ENCODE measurements at regions not wholly inside any gene's neighbourhood (a gene's known extent, or its start where the extent isn't known, plus 50 kb on each side); places are given as distances from the start of the nearest gene placed in this dataset.

DNA sequence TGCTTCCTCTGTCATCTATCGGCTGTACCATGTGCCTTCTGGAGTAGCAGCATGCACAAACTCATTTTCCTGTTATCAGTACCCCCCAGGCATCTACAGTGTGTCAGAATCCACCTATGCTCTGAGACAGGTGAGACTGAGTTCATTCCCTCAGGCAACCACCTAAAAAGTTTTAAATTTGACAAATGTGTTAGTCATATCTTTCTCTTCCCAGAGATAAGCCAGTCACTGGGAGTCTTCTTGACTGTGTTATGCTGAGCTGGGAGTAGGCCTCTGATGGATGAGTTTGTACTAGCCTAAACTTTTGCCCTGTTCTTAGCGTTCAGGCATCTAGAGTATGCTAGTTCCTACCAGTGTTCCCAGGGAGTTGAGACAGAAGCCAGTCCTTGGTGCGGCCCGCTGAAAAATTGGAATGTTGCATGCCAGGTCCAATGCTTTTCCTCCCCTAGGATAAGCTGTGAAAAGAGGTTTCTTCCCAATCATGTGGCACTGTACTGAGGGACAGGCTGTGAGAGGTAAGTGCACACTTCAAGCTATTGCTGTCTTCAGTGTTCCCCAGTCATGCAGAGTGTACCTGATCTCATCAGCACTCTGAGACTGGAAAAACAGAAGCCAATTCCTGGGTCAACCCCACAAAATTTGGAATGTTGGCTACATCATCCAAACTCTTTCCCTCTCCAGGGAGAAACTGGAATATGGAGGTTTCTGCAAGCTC lies 1202.3 kb downstream of the NCAM2 start:
- Histone ChIP-seq H3K27ac (ENCODE audit: low read depth in 1 of 2, low read length in 1 of 2) (no peak overlapping the region), H3K4me1 (ENCODE audit: control insufficient read depth in 5 of 5, insufficient read depth in 5 of 5, low read length in 5 of 5) (no peaks in the 10 kb centered on the region), H3K9ac (ENCODE audit: insufficient read depth in 1 of 2, low read length in 2 of 2) (no peak overlapping the region), H3K36me3 (ENCODE audit: control insufficient read depth in 4 of 4, insufficient read depth in 4 of 4, low read length in 4 of 4) (no peaks in the 10 kb centered on the region), H3K9me3 (ENCODE audit: control insufficient read depth in 4 of 4, insufficient read depth in 3 of 4, low read length in 3 of 4) (no peaks in the 10 kb centered on the region), H3K4me3 (no peak overlapping the region), H3K27me3 (ENCODE audit: control insufficient read depth in 3 of 3, insufficient read depth in 3 of 3, low read length in 2 of 3) (no peaks in the 10 kb centered on the region)
- no peak for TF ChIP-seq CTCF (IDR thresholded peaks at IDR 0.05; ENCODE audit: control extremely low read depth, extremely low read depth)
- 81 to 90% methylated on average over 4 of the region's 4 CpGs for WGBS, 2 donors
- ATAC-seq (ENCODE audit: insufficient read depth, low FRiP score) (no peak), DNase-seq (peak in 1 of 3 donors; percentile 2)

- DNase-seq (peak in 1 of 3 donors; percentile 1), ATAC-seq (ENCODE audit: insufficient read depth, low FRiP score) (no peak)
- no peak for TF ChIP-seq CTCF (IDR thresholded peaks at IDR 0.05; ENCODE audit: control extremely low read depth, extremely low read depth)
- WGBS, 2 donors: 73 to 77% methylated on average over 4 of the region's 4 CpGs
- no peak overlapping the region for H3K4me3 ChIP-seq
- no peak overlapping the region for H3K9ac ChIP-seq (ENCODE audit: insufficient read depth in 1 of 2, low read length in 2 of 2)
- H3K9me3 ChIP-seq (ENCODE audit: control insufficient read depth in 4 of 4, insufficient read depth in 3 of 4, low read length in 3 of 4): no peaks in the 10 kb centered on the region
- H3K27me3 ChIP-seq (ENCODE audit: control insufficient read depth in 3 of 3, insufficient read depth in 3 of 3, low read length in 2 of 3): no peaks in the 10 kb centered on the region
- no peak overlapping the region for H3K27ac ChIP-seq (ENCODE audit: low read depth in 1 of 2, low read length in 1 of 2)
- H3K36me3 ChIP-seq (ENCODE audit: control insufficient read depth in 4 of 4, insufficient read depth in 4 of 4, low read length in 4 of 4): no peaks in the 10 kb centered on the region
- H3K4me1 ChIP-seq (ENCODE audit: control insufficient read depth in 5 of 5, insufficient read depth in 5 of 5, low read length in 5 of 5): no peaks in the 10 kb centered on the region
Measured at GRCh38 chr21:22201126-22201525, 1202.9 kb downstream of the NCAM2 start.

- Histone ChIP-seq H3K27me3 (ENCODE audit: control insufficient read depth in 3 of 3, insufficient read depth in 3 of 3, low read length in 2 of 3) (no peaks in the 10 kb centered on the region), H3K36me3 (ENCODE audit: control insufficient read depth in 4 of 4, insufficient read depth in 4 of 4, low read length in 4 of 4) (no peaks in the 10 kb centered on the region), H3K9ac (ENCODE audit: insufficient read depth in 1 of 2, low read length in 2 of 2) (no peak overlapping the region), H3K9me3 (ENCODE audit: control insufficient read depth in 4 of 4, insufficient read depth in 3 of 4, low read length in 3 of 4) (no peaks in the 10 kb centered on the region), H3K4me3 (no peak overlapping the region), H3K4me1 (ENCODE audit: control insufficient read depth in 5 of 5, insufficient read depth in 5 of 5, low read length in 5 of 5) (no peaks in the 10 kb centered on the region), H3K27ac (ENCODE audit: low read depth in 1 of 2, low read length in 1 of 2) (no peak overlapping the region)
- 85 to 94% methylated on average over 1 of the region's 1 CpG for WGBS, 2 donors
- no peak for TF ChIP-seq CTCF (IDR thresholded peaks at IDR 0.05; ENCODE audit: control extremely low read depth, extremely low read depth)
- DNase-seq (no peak), ATAC-seq (ENCODE audit: insufficient read depth, low FRiP score) (no peak)
Measured at GRCh38 chr21:22201669-22202068, 1203.5 kb downstream of the NCAM2 start.

DNA sequence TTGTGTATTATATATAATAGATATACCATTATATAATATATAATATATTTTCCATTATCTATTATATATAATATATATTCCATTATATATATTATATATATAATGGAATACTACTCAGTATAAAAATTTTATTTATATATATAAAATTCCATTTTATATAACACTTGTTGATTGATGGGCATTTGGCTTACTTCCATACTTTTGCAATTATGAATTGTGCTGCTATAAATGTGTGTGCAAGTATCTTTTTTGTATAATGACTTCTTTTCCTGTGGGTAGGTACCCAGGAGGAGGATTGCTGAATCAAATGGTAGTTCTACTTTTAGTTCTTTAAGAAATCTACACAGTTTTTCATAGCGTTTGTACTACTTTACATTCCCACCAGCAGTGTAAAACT lies 1211.1 kb downstream of the NCAM2 start:
- no peak for TF ChIP-seq CTCF (IDR thresholded peaks at IDR 0.05; ENCODE audit: control extremely low read depth, extremely low read depth)
- H3K4me3 ChIP-seq: no peak overlapping the region
- WGBS, 2 donors: 86 to 90% methylated on average over 1 of the region's 1 CpG

More for the DNA sequence above, 1211.1 kb downstream of the NCAM2 start:
- Histone ChIP-seq H3K4me1 (ENCODE audit: control insufficient read depth in 5 of 5, insufficient read depth in 5 of 5, low read length in 5 of 5) (no peaks in the 10 kb centered on the region), H3K9ac (ENCODE audit: insufficient read depth in 1 of 2, low read length in 2 of 2) (no peak overlapping the region), H3K27me3 (ENCODE audit: control insufficient read depth in 3 of 3, insufficient read depth in 3 of 3, low read length in 2 of 3) (no peaks in the 10 kb centered on the region), H3K27ac (ENCODE audit: low read depth in 1 of 2, low read length in 1 of 2) (no peak overlapping the region), H3K9me3 (ENCODE audit: control insufficient read depth in 4 of 4, insufficient read depth in 3 of 4, low read length in 3 of 4) (no peaks in the 10 kb centered on the region), H3K36me3 (ENCODE audit: control insufficient read depth in 4 of 4, insufficient read depth in 4 of 4, low read length in 4 of 4) (no peaks in the 10 kb centered on the region)
- no peak for ATAC-seq (ENCODE audit: insufficient read depth, low FRiP score)
- DNase-seq: no peak

All from lung (tissue), 11 donors.